Stimulated activated CD8-positive, alpha-beta memory T cell treated with anti-CD3 and anti-CD28 coated beads, Interleukin-4, amount 100 ng/mL, for 4 hours (primary cell): ENCODE measurements at regions not wholly inside any gene's neighbourhood (a gene's known extent, or its start where the extent isn't known, plus 50 kb on each side); places are given as distances from the start of the nearest gene placed in this dataset.
"Not testable (repeated sequence)": the region's sequence is repeated elsewhere in the genome, so short reads cannot be mapped to it uniquely, and the experiment has no call there.

Experiments
- DNase-seq, 2 donors: peaks; one replicate each; pipeline ENCODE4 v3.0.0-alpha.2; 2020; ENCODE audit warnings: low read depth in 2 of 2, low spot score in 1 of 2

- DNase-seq: no peak
These were observed 225.9 kb upstream of the MYO3A start for GRCh38 chr10:25707976-25708671.

- no peak for DNase-seq
These were observed 220.2 kb upstream of the MYO3A start for GRCh38 chr10:25713894-25714240.

DNA sequence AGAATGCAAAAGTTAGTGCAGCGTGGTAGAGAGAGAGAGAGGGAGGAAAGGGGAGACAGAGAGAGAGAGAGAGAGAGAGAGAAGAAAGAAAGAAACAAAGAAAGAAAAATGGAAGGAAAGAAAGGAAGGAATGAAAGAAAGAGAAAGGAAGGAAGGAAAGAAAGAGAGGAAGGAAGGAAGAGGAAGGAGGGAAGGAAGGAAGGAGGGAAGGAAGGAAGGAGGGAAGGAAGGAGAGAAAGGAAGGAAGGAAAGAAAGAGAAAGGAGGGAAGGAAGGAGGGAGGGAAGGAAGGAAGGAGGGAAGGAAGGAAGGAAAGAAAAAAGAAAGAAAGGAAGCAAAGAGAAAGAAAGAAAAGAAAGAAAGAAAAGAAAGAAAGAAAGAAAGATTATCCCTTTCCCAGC lies 209.8 kb upstream of the MYO3A start:
- no peak for DNase-seq

- DNase-seq: no peak
These were observed 207.9 kb upstream of the MYO3A start for GRCh38 chr10:25725917-25726716.

DNA sequence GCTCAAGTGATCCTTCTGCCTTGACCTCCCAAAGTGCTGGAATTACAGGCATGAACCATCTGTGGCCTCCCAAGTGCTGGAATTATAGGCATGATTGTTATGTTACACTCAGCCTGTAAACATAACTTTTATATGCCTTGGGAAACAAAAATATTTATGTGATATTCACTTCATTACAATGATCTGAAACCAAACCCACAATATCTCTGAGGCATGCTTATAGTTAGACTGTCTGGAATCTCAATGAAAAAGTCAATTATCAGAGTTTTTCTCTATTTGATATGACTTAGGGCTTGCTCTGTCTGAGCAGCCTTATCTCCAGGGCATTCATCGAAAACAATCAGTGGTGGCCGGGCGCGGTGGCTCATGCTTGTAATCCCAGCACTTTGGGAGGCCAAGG lies 195.3 kb upstream of the MYO3A start:
- no peak for DNase-seq

- DNase-seq: no peak
These were observed 190.2 kb upstream of the MYO3A start for GRCh38 chr10:25743832-25744231.

GRCh38 chr10:25744574-25744973 lies 189.5 kb upstream of the MYO3A start:
- no peak for DNase-seq

DNA sequence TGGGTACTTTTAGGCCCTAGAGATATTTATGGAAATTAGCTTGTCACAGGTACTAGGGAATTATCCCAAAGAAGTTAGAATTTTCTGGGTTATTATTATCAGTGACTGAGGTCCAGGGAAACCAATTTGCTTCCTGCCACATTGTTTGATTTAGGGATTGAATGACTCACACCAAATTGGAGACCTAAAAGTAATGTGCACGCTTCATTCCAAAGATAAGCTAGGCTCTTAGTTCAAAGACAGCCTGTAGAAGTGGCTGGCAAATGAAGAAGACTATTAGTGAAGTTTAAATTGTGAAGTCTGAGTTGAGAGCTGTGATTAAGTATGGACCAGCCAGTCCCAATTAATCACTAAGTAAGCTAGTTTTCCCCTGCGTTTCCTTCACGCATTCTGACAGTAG lies 188.1 kb upstream of the MYO3A start:
- no peak for DNase-seq

GRCh38 chr10:25747084-25747483 lies 186.9 kb upstream of the MYO3A start:
- no peak for DNase-seq

GRCh38 chr10:25748509-25748908 lies 185.5 kb upstream of the MYO3A start:
- DNase-seq: no peak

GRCh38 chr10:25753776-25754175 lies 180.3 kb upstream of the MYO3A start:
- no peak for DNase-seq

GRCh38 chr10:25755874-25756273 lies 178.2 kb upstream of the MYO3A start:
- not testable (repeated sequence) for DNase-seq

- DNase-seq: no peak
These were observed 177.2 kb upstream of the MYO3A start for GRCh38 chr10:25756784-25757183.

DNA sequence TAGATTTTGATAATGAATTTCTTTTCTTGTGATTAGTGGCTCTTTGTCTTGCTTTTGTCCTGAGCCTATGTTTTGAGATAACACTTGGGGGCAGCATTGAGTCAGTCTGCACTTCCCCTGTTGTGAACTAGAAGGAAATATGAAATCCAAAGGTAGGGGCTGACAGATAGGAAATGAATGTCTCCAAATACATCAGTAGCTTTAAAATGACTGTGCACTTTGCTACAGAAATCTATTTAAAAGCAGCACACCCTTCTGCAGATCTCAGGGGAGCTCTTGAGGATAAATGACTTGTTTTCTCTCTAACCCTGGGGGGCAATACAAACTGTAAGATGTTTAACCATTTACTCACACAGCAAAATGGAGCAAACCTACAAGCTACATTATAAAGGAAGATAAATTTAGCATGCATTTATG lies 176.0 kb upstream of the MYO3A start:
- DNase-seq: no peak

DNA sequence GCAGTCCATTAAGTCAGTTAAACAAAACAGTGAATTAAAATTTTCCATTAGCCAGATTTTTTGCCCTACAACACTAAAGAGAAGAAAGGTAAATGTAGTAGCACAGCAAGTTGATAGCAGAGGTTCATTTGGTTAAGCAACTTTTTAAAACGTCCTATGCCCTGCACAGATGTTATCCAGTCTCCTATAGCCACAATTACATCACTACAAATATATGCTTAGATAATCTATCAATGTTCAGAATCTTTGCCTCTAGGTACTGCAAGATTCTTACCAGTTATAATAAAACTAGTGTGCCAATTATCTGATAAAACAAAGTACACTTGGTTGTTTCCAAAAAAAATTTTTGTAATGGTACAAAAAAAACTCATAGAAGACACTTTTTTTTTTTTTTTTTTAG lies 175.5 kb upstream of the MYO3A start:
- DNase-seq: no peak

DNA sequence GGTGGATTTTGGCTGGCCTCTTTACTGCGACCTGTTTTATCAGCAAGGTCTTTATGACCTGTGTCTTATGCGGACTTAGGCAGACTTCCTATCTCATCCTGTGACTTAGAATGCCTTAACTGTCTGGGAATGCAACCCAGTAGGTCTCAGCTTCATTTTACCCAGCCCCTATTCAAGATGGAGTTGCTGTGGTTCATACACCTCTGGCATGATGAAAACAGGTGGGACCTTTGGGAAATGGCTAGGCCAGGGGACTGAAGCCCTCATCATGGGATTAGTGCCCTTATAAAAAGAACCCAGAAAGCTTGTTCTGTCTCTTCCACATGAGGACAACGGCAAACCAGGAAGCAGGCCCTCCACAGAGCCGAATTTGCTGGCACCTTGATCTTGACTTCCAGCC lies 172.1 kb upstream of the MYO3A start:
- no peak for DNase-seq

GRCh38 chr10:25766213-25766612 lies 167.8 kb upstream of the MYO3A start:
- DNase-seq: no peak

DNA sequence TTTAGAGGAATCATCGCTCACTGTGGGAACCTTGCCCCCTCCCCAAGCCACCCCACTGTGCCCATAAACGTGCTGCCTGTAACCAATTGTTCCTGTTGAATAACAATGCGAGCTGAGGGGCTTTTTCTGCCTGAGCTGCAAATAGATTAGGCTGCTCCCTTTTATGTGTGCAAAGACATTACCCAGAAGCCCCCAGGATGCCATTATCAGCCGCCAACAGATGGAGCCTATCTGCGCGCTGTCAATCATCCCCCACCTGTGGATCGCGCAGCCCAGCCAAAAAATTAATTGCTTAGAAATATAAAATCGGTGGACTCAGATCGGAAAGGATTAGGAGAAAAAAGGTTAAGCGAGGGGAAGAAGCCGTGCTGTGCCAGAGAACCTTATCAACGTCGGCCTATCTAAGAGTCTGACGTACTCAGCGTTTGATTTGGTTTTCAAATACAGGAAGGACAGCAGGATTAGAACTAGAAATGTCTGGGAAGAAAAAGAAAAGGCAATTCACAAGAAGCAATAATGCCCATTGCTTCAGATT lies 167.3 kb upstream of the MYO3A start:
- no peak for DNase-seq

- DNase-seq: no peak
These were observed 165.9 kb upstream of the MYO3A start for GRCh38 chr10:25768167-25768566.

DNA sequence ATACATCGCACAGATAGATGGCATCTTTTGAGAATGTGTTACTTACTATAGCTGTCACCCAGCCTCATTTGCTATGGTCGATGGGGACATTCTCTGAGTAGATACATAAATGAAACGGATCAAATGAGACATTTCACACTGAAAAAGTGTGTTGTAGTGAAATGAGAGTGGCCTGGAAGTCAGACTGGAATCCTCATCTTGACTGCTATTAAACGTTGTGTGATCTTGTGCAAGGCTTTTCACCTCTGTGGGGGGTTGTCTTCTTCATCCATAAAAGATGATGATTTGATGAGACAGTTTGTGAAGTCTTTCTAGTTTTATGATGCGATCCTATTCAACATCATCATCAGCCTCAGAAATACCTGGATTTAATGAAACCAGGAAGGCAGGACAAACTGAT lies 155.4 kb upstream of the MYO3A start:
- no peak for DNase-seq

GRCh38 chr10:25786161-25786560 lies 147.9 kb upstream of the MYO3A start:
- DNase-seq: no peak

- no peak for DNase-seq
These were observed 147.1 kb upstream of the MYO3A start for GRCh38 chr10:25786899-25787298.
